GM12892 (cell line): ENCODE measurements at regions not wholly inside any gene's neighbourhood (a gene's known extent, or its start where the extent isn't known, plus 50 kb on each side); places are given as distances from the start of the nearest gene placed in this dataset.

ENCODE experiments used
- DNase-seq: peaks from one replicate; pipeline ENCODE4 v3.0.0; 2011; ENCODE audit not compliant: insufficient read length
- FAIRE-seq: peaks from 2 replicates; lab custom pipeline; 2011; peaks lifted over from hg19 to GRCh38; lab: Jason Lieb, UNC
- POLR2A ChIP-seq: IDR thresholded peaks from 2 replicates; pipeline ENCODE4 v1.6.1; 2011; ENCODE audit warnings: low read depth, low read length, control low read depth
- POLR2AphosphoS5 ChIP-seq: IDR thresholded peaks from 2 replicates; pipeline ENCODE4 v1.6.1; 2011; ENCODE audit warnings: low read depth, low read length, control low read depth
- TAF1 ChIP-seq: IDR thresholded peaks from 2 replicates; pipeline ENCODE4 v1.6.1; 2011; ENCODE audit warnings: low read depth, mild to moderate bottlenecking, control low read depth, low read length, borderline replicate concordance

- no peak for TF ChIP-seq POLR2A
- TF ChIP-seq TAF1: no peak
- TF ChIP-seq POLR2AphosphoS5: no peak
- DNase-seq (no peak), FAIRE-seq (no peak)
These were observed 827.8 kb upstream of the ZWINT start for GRCh38 chr10:57188846-57189245.

- DNase-seq: no peak
- TF ChIP-seq TAF1 (no peak), POLR2A (no peak), POLR2AphosphoS5 (no peak)
- FAIRE-seq: no peak
These were observed 825.1 kb upstream of the ZWINT start for GRCh38 chr10:57186201-57186600.

- DNase-seq: no peak
- TF ChIP-seq POLR2AphosphoS5 (no peak), POLR2A (no peak), TAF1 (no peak)
- FAIRE-seq: no peak
These were observed 808.5 kb upstream of the ZWINT start for GRCh38 chr10:57169597-57169996.

DNA sequence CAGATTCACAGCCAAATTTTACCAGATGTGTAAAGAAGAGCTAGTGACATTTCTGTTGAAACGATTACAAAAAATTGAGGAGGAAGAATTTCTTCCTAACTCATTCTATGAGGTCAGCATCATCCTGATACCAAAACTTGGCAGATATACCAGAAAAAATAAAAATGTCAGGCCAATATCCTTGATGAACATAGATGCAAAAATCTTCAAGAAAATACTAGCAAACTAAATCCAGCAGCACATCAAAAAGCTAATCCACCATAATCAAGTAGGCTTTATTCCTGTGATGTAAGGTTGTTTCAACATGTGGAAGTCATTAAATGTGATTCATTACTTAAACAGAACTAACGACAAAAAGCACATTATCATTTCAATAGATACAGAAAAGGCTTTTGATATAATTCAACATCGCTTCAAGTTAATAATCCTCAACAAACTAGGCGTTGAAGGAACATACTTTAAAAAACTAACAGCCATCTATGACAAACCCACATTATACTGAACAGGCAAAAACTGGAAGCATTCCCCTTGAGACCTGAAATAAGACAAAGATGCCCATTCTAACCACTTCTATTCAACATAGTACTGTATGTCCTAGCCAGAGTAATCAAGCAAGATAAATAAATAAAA is 807.7 kb upstream of the ZWINT start:
- FAIRE-seq: no peak
- TF ChIP-seq POLR2A: no peak
- no peak for TF ChIP-seq TAF1
- DNase-seq: no peak

GRCh38 chr10:57165671-57166070 is 804.6 kb upstream of the ZWINT start:
- no peak for FAIRE-seq
- no peak for DNase-seq
- no peak for TF ChIP-seq POLR2A
- no peak for TF ChIP-seq POLR2AphosphoS5
- TF ChIP-seq TAF1: no peak

- FAIRE-seq: no peak
- TF ChIP-seq POLR2A (no peak), POLR2AphosphoS5 (no peak), TAF1 (no peak)
- no peak for DNase-seq
These were observed 801.2 kb upstream of the ZWINT start for GRCh38 chr10:57162231-57162630.

DNA sequence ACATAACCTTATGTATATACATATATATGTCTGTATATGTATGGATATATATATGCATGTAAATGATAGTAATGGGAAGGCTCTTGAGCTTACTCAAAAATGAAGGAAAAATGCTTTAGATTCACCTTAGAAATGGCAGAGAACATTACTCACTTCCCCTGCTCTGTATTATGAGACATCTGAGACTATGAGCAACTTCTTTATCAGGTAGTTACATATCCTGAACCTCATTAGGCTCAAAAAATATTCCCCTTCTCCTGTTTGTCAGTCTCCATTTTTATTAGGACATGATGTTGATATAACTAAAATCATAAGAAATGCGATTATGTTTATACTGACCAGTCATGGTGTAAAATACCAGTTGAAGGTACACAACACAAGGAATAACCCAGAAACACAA is 800.1 kb upstream of the ZWINT start:
- FAIRE-seq: no peak
- DNase-seq: no peak
- TF ChIP-seq POLR2A (no peak), POLR2AphosphoS5 (no peak), TAF1 (no peak)

- no peak for DNase-seq
- TF ChIP-seq POLR2AphosphoS5: no peak
- TF ChIP-seq TAF1: no peak
- TF ChIP-seq POLR2A: no peak
- no peak for FAIRE-seq
These were observed 784.5 kb upstream of the ZWINT start for GRCh38 chr10:57145548-57145947.

- no peak for DNase-seq
- no peak for FAIRE-seq
- TF ChIP-seq POLR2AphosphoS5: no peak
- no peak for TF ChIP-seq POLR2A
- no peak for TF ChIP-seq TAF1
These were observed 782.0 kb upstream of the ZWINT start for GRCh38 chr10:57142925-57143576.

DNA sequence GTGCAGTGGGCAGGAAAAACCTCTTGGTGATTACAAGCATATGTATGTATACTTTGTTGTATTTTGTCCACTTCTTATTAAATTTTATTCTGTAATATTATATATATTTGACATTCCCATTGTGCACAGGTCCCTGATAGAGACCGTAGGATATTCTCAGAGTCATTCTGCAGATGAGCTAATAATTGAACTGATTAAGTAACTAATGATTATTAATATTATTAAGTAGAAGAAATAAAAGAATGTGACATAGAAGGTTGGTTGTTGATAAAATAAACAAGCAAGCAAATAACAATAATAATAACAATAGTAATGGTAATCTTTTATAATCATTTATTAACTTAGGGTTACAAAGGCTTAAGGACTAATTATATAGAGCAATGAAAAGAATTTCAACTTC is 780.6 kb upstream of the ZWINT start:
- DNase-seq (no peak), FAIRE-seq (no peak)
- TF ChIP-seq POLR2AphosphoS5 (no peak), TAF1 (no peak)

GRCh38 chr10:57119684-57120083 is 758.6 kb upstream of the ZWINT start:
- DNase-seq: no peak
- FAIRE-seq: no peak
- no peak for TF ChIP-seq TAF1
- TF ChIP-seq POLR2A: no peak
- no peak for TF ChIP-seq POLR2AphosphoS5

DNA sequence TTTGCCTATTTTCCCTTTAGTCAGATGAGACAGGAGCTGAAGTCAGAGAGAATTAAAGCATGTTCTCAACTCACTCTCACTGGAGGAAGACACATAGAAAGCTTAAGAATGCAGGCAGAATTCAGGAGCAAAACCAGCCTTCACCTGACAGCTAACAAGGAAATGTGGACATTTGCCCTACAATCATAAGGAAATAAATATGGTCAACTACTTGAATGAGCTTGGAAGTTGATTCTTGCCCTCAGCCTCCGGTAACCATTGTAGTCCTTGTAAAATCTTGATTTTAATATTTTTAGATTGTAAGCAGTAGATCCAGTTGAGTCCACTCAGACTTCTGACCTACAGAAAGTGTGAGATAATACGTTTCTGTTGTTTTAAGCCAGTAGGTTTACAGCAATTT is 752.5 kb upstream of the ZWINT start:
- no peak for DNase-seq
- FAIRE-seq: no peak
- TF ChIP-seq POLR2AphosphoS5: no peak
- TF ChIP-seq TAF1: no peak
- TF ChIP-seq POLR2A: no peak
